K562 (cell line): ENCODE measurements at regions not wholly inside any gene's neighbourhood (a gene's known extent, or its start where the extent isn't known, plus 50 kb on each side); places are given as distances from the start of the nearest gene placed in this dataset.

ENCODE experiments used
- ATAC-seq: fragments of 200-7000 bp; cut with Tn5 transposase; 3 replicates; pipeline ENCODE4 v1.9.1; 2020; ENCODE audit warnings: moderate library complexity
- BruUV-seq: library from RNA; stranded (reverse); fragments of 400-500 nt; replicated peaks from 2 replicates; lab custom pipeline; 2021; lab: Mats Ljungman, UMichigan
- CTCF ChIA-PET: fragments of 300-600 bp; formaldehyde crosslinking; extraction: SDS; loops from one replicate; lab custom pipeline; 2021; ENCODE audit warnings: low intra/inter-chr PET ratio; lab: Yijun Ruan, JAX
- POLR2A ChIA-PET: fragments of 300-600, 350-650 bp; sonication (Branson Sonifier 250); formaldehyde crosslinking; extraction: SDS; loops from one replicate; lab custom pipeline; 2021; ENCODE audit warnings: antibody characterized with exemption, inconsistent platforms; lab: Yijun Ruan, JAX
- DNase-seq, 4 experiments: peaks; one replicate each; pipeline versions ENCODE4 v3.0.0 to v3.0.0-alpha.2; 2011 to 2018; ENCODE audit warnings: low spot score in 3 of 4, mixed read lengths in 3 of 4; ENCODE audit errors: extremely low read depth in 1 of 4
- FAIRE-seq: peaks from 2 replicates; lab custom pipeline; 2011; peaks lifted over from hg19 to GRCh38; lab: Jason Lieb, UNC
- H2AFZ ChIP-seq: 2 replicates; pipeline ENCODE4 v1.6.0; 2011; ENCODE audit warnings: low read depth, low read length, control low read depth, inconsistent platforms
- H3K27ac ChIP-seq: fragments of 200-600 bp; 3 replicates; pipeline ENCODE4 v1.8.0; 2011; ENCODE audit warnings: low read depth, mild to moderate bottlenecking, control low read depth, inconsistent platforms, low read length, moderate library complexity, mixed read lengths; ENCODE audit errors: extremely low read depth
- H3K27me3 ChIP-seq, 2 experiments: fragments of 300-600 bp in 1 of 2; 2 replicates in 1 of 2; 3 replicates in 1 of 2; pipeline versions ENCODE4 v1.6.0 to v1.8.0; 2011; ENCODE audit warnings: inconsistent platforms in 2 of 2, low read length in 2 of 2, mild to moderate bottlenecking in 1 of 2, mixed read lengths in 1 of 2, moderate library complexity in 1 of 2; ENCODE audit not compliant: control insufficient read depth in 2 of 2, insufficient read depth in 2 of 2
- H3K36me3 ChIP-seq: fragments of 300-600 bp; 3 replicates; pipeline ENCODE4 v1.8.0; 2011; ENCODE audit warnings: mild to moderate bottlenecking, low read length, inconsistent platforms; ENCODE audit not compliant: control insufficient read depth, insufficient read depth
- H3K4me1 ChIP-seq, 2 experiments: fragments of 200-600 bp in 1 of 2; replicated peaks in 1 of 2; 2 replicates in 1 of 2; 3 replicates in 1 of 2; pipeline versions ENCODE4 v1.5.1 to v1.8.0; 2011; ENCODE audit warnings: inconsistent platforms in 2 of 2, low read length in 2 of 2, mild to moderate bottlenecking in 1 of 2, mixed read lengths in 1 of 2, moderate library complexity in 1 of 2; ENCODE audit not compliant: control insufficient read depth in 2 of 2, insufficient read depth in 2 of 2
- H3K4me2 ChIP-seq: 2 replicates; pipeline ENCODE4 v1.6.1; 2011; ENCODE audit warnings: low read length, control low read depth, inconsistent platforms, mixed read lengths; ENCODE audit not compliant: insufficient read depth
- H3K4me3 ChIP-seq: fragments of 200-600 bp; sonication (generic), shearing (Covaris generic); 2 replicates; pipeline ENCODE4 v1.5.1; 2016; ENCODE audit warnings: control low read depth, inconsistent platforms
- H3K79me2 ChIP-seq: fragments of 200-600 bp; 3 replicates; pipeline ENCODE4 v1.8.0; 2011; ENCODE audit warnings: low read length, inconsistent platforms; ENCODE audit not compliant: control insufficient read depth, insufficient read depth
- H3K9ac ChIP-seq, 2 experiments: 2 replicates each; pipeline versions ENCODE4 v1.6.0 to v1.6.1; 2011; ENCODE audit warnings: low read depth in 2 of 2, low read length in 2 of 2, control low read depth in 1 of 2, inconsistent platforms in 1 of 2, mild to moderate bottlenecking in 1 of 2, mixed read lengths in 1 of 2; ENCODE audit not compliant: insufficient read depth in 1 of 2
- H3K9me1 ChIP-seq: one replicate; pipeline ENCODE4 v1.6.0; 2011; ENCODE audit warnings: inconsistent platforms, mild to moderate bottlenecking, low read length, moderate library complexity; ENCODE audit not compliant: control insufficient read depth, insufficient read depth
- H3K9me3 ChIP-seq: replicated peaks from 2 replicates; pipeline ENCODE4 v1.5.1; 2011; ENCODE audit warnings: low read depth, low read length, inconsistent platforms; ENCODE audit not compliant: control insufficient read depth, insufficient read depth
- H4K20me1 ChIP-seq: replicated peaks from 2 replicates; pipeline ENCODE4 v1.6.1; 2011; ENCODE audit warnings: low read length, inconsistent platforms, mixed read lengths; ENCODE audit not compliant: control insufficient read depth, insufficient read depth
- BCOR ChIP-seq: fragments of 450-650 bp; IDR thresholded peaks from 2 replicates; pipeline ENCODE4 v1.6.1; 2016
- BRCA1 ChIP-seq, 2 experiments: fragments of 450-650 bp in 1 of 2; sonication (generic) in 1 of 2; formaldehyde crosslinking in 1 of 2; IDR thresholded peaks; 2 replicates each; pipeline versions ENCODE4 v1.5.0 to v1.6.1; 2017 to 2020; ENCODE audit warnings: mild to moderate bottlenecking in 1 of 2, missing genetic modification reagents in 1 of 2
- POLR2AphosphoS2 ChIP-seq: IDR thresholded peaks from 2 replicates; pipeline ENCODE4 v1.6.1; 2012; ENCODE audit warnings: low read length, improper control_type of control experiment
- RAD51 ChIP-seq: fragments of 450-650 bp; IDR thresholded peaks from 2 replicates; pipeline ENCODE4 v1.7.1; 2016; ENCODE audit warnings: low read depth, mild to moderate bottlenecking, borderline replicate concordance
- WGBS: fragments of 100-300 bp; shearing (Covaris generic); methylation state at CpG from one replicate; pipeline ENCODE4 v1.1.6; 2016; ENCODE audit warnings: low coverage, mixed read lengths; ENCODE audit not compliant: insufficient coverage; ENCODE audit errors: missing lambda C conversion rate; 5-methylcytosine and 5-hydroxymethylcytosine counted together
- in situ Hi-C: fragments of 300-500 bp; cut with MboI; formaldehyde crosslinking; loops from 4 replicates; pipeline ENCODE4 v1.15.0; 2018; ENCODE audit warnings: inconsistent platforms, mixed read lengths
- intact Hi-C: fragments of 100-400 bp; cut with micrococcal nuclease; formaldehyde crosslinking; loops from 2 replicates; pipeline ENCODE4 v1.14.2; 2022
- TF ChIP-seq, protein P1 (sequence below): fragments of 450-650 bp; formaldehyde crosslinking; IDR thresholded peaks from 2 replicates; pipeline ENCODE4 v1.4.0; 2020; ENCODE audit warnings: mild to moderate bottlenecking, mixed read lengths

DNA sequence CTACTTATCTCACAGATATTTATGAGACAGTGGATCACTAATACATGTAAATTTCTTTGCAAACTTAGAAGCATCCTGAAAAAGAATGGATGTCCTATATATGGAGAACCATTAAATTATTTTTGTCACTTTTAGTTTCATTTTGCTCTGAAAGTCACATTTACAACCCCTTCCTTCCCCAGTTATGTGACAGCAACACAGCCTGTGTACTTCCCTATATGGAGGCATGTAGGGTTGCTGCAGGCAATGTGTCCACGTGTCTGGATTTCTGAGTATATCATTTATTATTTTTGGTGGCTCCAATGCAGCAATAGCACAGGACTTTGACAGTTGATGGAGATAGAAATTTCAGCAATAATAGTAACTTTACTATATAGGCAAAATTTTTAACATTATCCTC lies 156.4 kb downstream of the ST8SIA4 start:
- WGBS, result 0% methylated on average over 1 of the region's 1 CpG
- Histone ChIP-seq H3K4me1 (no peaks in the 10 kb centered on the region), H3K4me3 (no peak overlapping the region), H3K36me3 (no peaks in the 10 kb centered on the region), H3K9ac (no peak overlapping the region), H3K79me2 (no peaks in the 10 kb centered on the region), H3K27ac (no peak overlapping the region), H3K9me3 (no peaks in the 10 kb centered on the region), H3K27me3 (no peaks in the 10 kb centered on the region), H3K4me2 (no peak overlapping the region), H4K20me1 (no peaks in the 10 kb centered on the region), H2AFZ (no peak overlapping the region), H3K9me1 (no peaks in the 10 kb centered on the region)
- ChIA-PET POLR2A (no interaction called here), CTCF (no interaction called here)
- ATAC-seq (no peak), FAIRE-seq (no peak), DNase-seq (no peak)
- in situ Hi-C loops, result no loop called here
- no TSS peak for BruUV-seq
- TF ChIP-seq POLR2AphosphoS2, result no peak
- intact Hi-C loops, result no loop called here

DNA sequence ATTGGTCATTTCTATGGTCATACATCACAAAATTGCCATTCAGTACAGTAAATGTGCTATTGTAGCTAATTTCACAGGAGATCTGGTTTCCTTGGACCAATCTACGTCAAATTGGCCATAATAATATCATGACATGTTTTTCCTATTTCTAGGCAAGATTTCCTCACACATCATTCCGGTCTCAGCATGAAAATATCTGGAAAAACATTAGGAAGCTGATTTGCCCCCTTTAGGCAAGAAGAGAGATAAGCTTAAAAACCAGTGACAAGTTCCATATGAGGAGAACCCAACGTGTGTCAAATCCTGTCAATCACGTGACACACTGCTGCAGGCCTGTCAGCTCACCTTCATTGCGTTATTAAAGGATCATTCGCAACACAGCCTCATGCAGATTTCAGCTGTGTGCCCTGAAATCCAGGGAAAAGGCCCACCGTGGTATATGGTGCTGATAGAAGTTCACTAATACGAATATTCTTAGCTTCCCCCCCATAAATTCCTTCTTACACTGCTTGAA lies 153.3 kb downstream of the ST8SIA4 start:
- in situ Hi-C loops (no loop called here), intact Hi-C loops (no loop called here)
- H3K4me3 ChIP-seq, result no peak overlapping the region
- H3K4me2 ChIP-seq, result no peak overlapping the region
- POLR2A ChIA-PET, result interaction anchor here (1.4 kb wide), 1 partner anchor 15 kb away, joined by 3 read pairs; no protein-coding TSS in a partner anchor
- no TSS peak for BruUV-seq
- H3K79me2 ChIP-seq, result no peaks in the 10 kb centered on the region
- WGBS, result 1% methylated on average over 8 of the region's 8 CpGs
- H2AFZ ChIP-seq, result no peak overlapping the region
- H3K4me1 ChIP-seq, result no peaks in the 10 kb centered on the region
- CTCF ChIA-PET, result no interaction called here
- no peak overlapping the region for H3K27ac ChIP-seq
- no peaks in the 10 kb centered on the region for H3K27me3 ChIP-seq
- FAIRE-seq, result no peak
- H3K36me3 ChIP-seq, result no peaks in the 10 kb centered on the region
- no peak overlapping the region for H3K9ac ChIP-seq
- no peak for DNase-seq
- no peaks in the 10 kb centered on the region for H4K20me1 ChIP-seq
- no peaks in the 10 kb centered on the region for H3K9me1 ChIP-seq
- no peak for ATAC-seq
- no peaks in the 10 kb centered on the region for H3K9me3 ChIP-seq
- TF ChIP-seq BCOR (no peak), BRCA1 (IDR thresholded peaks at IDR 0.05) (no peak), BRCA1 (CRISPR knock-in tag; IDR thresholded peaks at IDR 0.05) (no peak), RAD51 (peak; percentile 51; the same call in 1 of the 2 replicates)
- TF ChIP-seq, protein P1, sequence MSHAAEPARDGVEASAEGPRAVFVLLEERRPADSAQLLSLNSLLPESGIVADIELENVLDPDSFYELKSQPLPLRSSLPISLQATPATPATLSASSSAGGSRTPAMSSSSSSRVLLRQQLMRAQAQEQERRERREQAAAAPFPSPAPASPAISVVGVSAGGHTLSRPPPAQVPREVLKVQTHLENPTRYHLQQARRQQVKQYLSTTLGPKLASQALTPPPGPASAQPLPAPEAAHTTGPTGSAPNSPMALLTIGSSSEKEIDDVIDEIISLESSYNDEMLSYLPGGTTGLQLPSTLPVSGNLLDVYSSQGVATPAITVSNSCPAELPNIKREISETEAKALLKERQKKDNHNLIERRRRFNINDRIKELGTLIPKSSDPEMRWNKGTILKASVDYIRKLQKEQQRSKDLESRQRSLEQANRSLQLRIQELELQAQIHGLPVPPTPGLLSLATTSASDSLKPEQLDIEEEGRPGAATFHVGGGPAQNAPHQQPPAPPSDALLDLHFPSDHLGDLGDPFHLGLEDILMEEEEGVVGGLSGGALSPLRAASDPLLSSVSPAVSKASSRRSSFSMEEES, result peak; percentile 80
